ENCODE measurements at regions not wholly inside any gene's neighbourhood (a gene's known extent, or its start where the extent isn't known, plus 50 kb on each side); places are given as distances from the start of the nearest gene placed in this dataset.

- DNase-seq (ENCODE audit: low read depth): no peak
- H3K4me3 ChIP-seq (ENCODE audit: low read length): no peak overlapping the region
- no peak for TF ChIP-seq CTCF (IDR thresholded peaks at IDR 0.05; ENCODE audit: insufficient read depth, low read depth, low read length, missing control alignments)
Measured at GRCh38 chr1:186609183-186609582, 71.0 kb downstream of the PTGS2 start.

- H3K4me3 ChIP-seq (ENCODE audit: low read length): no peak overlapping the region
- TF ChIP-seq CTCF (IDR thresholded peaks at IDR 0.05; ENCODE audit: insufficient read depth, low read depth, low read length, missing control alignments): peak; percentile 94
- DNase-seq (ENCODE audit: low read depth): peak; percentile 77
Measured at GRCh38 chr1:186605762-186606350, 74.4 kb downstream of the PTGS2 start.

GRCh38 chr1:186595969-186596368 lies 84.3 kb downstream of the PTGS2 start:
- peak; percentile 36 for DNase-seq (ENCODE audit: low read depth)
- TF ChIP-seq CTCF (IDR thresholded peaks at IDR 0.05; ENCODE audit: insufficient read depth, low read depth, low read length, missing control alignments): no peak
- no peak overlapping the region for H3K4me3 ChIP-seq (ENCODE audit: low read length)

- TF ChIP-seq CTCF (IDR thresholded peaks at IDR 0.05; ENCODE audit: insufficient read depth, low read depth, low read length, missing control alignments): no peak
- no peak overlapping the region for H3K4me3 ChIP-seq (ENCODE audit: low read length)
Measured at GRCh38 chr1:186578325-186579016, 101.8 kb downstream of the PTGS2 start.

GRCh38 chr1:186577633-186578032 lies 102.6 kb downstream of the PTGS2 start:
- TF ChIP-seq CTCF (IDR thresholded peaks at IDR 0.05; ENCODE audit: insufficient read depth, low read depth, low read length, missing control alignments): no peak
- DNase-seq (ENCODE audit: low read depth): no peak
- no peak overlapping the region for H3K4me3 ChIP-seq (ENCODE audit: low read length)

More at GRCh38 chr1:186578325-186579016, 101.8 kb downstream of the PTGS2 start:
- DNase-seq (ENCODE audit: low read depth): peak; percentile 82

GRCh38 chr1:186577216-186577615 lies 103.0 kb downstream of the PTGS2 start:
- no peak for TF ChIP-seq CTCF (IDR thresholded peaks at IDR 0.05; ENCODE audit: insufficient read depth, low read depth, low read length, missing control alignments)
- H3K4me3 ChIP-seq (ENCODE audit: low read length): no peak overlapping the region
- DNase-seq (ENCODE audit: low read depth): peak; percentile 83

- DNase-seq (ENCODE audit: low read depth): no peak
- TF ChIP-seq CTCF (IDR thresholded peaks at IDR 0.05; ENCODE audit: insufficient read depth, low read depth, low read length, missing control alignments): no peak
- no peak overlapping the region for H3K4me3 ChIP-seq (ENCODE audit: low read length)
Measured at GRCh38 chr1:186575348-186575747, 104.9 kb downstream of the PTGS2 start.
